ENCODE measurements at regions not wholly inside any gene's neighbourhood (a gene's known extent, or its start where the extent isn't known, plus 50 kb on each side); places are given as distances from the start of the nearest gene placed in this dataset.
"Not testable (repeated sequence)": the region's sequence is repeated elsewhere in the genome, so short reads cannot be mapped to it uniquely, and the experiment has no call there.

DNA sequence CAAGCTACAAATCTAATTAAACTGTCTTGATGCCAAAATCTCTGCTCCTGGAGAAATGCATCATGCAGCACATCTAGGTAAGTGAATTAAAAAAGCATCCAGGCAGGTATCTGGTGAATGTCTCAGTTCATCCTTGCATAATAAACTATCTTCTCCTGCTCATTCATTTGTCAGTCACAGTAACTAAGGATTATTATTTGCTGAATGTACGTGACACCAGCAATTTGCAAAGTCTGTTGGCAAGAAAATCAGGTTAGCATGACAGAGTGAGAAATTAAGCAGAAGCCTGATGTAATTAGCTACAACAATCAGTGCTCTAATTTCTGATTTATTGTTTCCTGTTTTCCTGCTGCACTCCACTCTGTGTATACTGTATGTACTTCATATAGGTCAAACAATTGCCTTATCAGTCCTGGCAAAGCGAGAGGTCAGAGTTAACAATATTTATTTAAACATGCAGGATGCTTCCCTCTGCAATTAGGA lies 213.6 kb downstream of the FBXO8 start:
- intact Hi-C loops (cut with micrococcal nuclease): no loop called here

DNA sequence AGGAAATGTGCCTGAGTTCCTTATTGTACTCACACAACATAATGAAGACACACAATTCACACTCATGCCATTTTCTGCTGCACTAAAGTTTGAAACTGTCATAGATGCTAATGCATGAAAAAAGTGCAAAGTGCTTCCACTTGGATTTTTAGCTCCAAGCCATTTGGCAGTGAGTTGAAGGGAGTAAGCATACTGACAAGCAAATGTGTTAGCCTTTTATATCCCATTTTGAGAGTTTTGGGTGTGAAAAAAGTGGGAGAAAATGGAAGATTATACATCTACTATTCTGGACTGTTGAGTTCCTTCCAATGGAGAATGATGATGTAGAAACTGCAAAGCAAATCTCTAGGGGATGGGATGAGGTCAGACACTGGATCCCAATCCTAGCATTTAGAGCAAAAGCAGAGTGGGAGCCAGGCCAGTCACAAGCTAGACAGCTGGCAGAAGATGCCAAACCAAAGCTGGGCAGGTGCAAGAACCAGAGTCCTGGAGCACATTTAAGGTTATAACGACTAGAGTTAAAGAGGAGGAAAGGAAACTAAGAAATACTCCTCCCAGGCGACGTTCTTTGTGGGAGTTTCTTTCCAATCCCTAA lies 216.8 kb downstream of the FBXO8 start:
- intact Hi-C loops (cut with micrococcal nuclease): no loop called here

DNA sequence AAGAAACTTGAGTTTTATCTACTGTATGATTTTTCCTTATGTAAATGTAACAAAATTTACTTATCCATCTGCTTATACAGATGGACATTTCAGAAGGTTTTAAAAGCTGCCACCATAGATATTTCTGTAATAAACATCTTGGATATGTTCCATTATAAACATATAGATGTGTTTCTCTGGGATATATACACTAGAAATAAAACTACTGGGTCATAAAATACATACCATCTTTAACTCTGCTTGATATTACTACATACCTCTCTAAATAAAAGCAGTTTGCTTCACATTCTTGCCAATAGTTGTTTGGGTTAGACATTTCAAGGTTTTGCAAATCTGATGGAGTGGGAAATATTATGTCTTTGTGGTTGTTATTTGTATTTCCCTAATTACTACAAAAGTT lies 220.6 kb downstream of the FBXO8 start:
- intact Hi-C loops (cut with micrococcal nuclease): no loop called here

DNA sequence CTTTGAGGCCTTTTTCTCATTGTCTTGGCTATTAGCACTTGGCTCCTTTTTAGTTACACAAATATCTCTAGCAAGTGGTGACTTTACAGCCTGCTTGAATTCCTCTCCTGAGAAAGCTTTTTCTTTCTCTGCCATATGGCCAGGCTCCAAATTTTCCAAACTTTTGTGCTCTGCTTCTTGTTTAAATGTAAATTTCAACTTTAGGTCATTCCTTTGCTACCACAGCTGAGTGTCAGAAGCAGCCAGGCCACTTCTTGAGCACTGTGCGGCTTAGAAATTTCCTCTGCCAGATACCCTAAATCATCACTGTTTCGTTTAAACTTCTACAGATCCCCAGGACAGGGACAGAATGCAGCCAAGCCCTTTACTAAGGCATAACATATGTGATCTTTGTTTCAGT lies 222.4 kb downstream of the FBXO8 start:
- intact Hi-C loops (cut with micrococcal nuclease): no loop called here

DNA sequence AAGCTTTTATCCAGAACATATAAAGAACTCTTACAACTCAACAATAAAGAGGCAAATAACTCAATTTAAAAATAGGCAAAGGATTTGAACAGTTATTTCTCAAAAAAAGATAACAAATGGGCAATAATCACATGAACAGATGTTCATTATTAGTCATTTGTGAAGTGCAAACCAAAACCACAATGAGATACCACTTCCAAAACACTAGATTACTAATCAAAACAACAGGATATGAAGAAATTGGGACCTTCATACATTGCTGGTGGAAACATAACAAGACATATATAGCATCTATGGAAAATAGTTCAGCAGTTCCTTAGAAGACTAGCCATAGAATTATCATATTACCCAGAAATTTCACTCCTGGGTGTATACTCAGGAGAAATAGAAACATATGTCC lies 224.6 kb downstream of the FBXO8 start:
- intact Hi-C loops (cut with micrococcal nuclease): no loop called here

- intact Hi-C loops (cut with micrococcal nuclease): no loop called here
Measured at GRCh38 chr4:174056959-174057358, 226.5 kb downstream of the FBXO8 start.

DNA sequence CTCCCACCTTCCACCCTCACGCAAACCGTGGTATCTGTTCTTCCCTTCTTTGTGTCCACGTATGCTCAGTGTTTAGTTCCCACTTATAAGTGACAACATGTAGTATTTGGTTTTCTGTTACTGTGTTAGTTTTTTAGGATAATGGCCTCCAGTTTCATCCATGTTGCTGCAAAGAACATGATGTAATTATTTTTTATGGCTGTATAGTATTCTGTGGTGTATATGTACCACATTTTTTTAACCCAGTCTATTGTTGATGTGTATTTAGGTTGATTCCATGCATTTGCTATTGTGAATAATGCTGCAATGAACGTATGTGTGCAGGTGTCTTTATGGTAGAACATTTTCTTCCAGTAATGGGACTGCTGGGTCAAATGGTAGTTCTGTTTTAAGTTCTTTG lies 228.1 kb downstream of the FBXO8 start:
- intact Hi-C loops (cut with micrococcal nuclease): no loop called here

- intact Hi-C loops (cut with micrococcal nuclease): no loop called here
Measured at GRCh38 chr4:174053895-174054294, 229.6 kb downstream of the FBXO8 start.

- intact Hi-C loops (cut with micrococcal nuclease): no loop called here
Measured at GRCh38 chr4:174047363-174047762, 236.1 kb downstream of the FBXO8 start.

- intact Hi-C loops (cut with micrococcal nuclease): not testable (repeated sequence)
Measured at GRCh38 chr4:174045829-174046228, 237.6 kb downstream of the FBXO8 start.

GRCh38 chr4:174045381-174045780 lies 238.1 kb downstream of the FBXO8 start:
- intact Hi-C loops (cut with micrococcal nuclease): no loop called here

DNA sequence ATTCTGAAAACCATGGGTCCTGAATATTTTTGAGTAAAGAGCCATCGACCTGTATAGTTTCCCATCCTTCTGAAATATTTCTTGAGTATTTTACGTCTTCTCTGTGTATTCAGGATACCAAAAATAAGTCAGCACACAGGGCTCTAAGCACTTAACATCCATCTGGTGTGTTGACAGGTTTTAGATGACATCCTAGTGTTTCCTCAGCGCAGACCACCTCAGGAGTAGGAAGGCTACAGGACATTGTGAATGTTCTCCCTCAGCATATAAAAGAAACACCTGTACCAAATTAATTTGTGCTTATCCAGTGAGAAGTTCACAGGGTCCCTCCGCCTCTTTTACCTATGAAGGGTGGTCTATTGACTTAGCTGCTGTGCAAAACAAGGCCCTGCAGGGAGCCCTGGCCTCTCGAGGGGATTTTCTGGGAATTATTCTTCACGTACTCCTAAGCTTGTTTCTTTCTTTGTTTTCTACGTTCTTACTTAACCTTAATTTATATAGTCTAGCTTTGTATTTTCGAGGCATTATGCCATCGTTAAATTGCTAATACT lies 241.8 kb downstream of the FBXO8 start:
- intact Hi-C loops (cut with micrococcal nuclease): no loop called here

- intact Hi-C loops (cut with micrococcal nuclease): no loop called here
Measured at GRCh38 chr4:174040287-174040686, 243.2 kb downstream of the FBXO8 start.

- intact Hi-C loops (cut with micrococcal nuclease): no loop called here
Measured at GRCh38 chr4:174038481-174038880, 245.0 kb downstream of the FBXO8 start.

DNA sequence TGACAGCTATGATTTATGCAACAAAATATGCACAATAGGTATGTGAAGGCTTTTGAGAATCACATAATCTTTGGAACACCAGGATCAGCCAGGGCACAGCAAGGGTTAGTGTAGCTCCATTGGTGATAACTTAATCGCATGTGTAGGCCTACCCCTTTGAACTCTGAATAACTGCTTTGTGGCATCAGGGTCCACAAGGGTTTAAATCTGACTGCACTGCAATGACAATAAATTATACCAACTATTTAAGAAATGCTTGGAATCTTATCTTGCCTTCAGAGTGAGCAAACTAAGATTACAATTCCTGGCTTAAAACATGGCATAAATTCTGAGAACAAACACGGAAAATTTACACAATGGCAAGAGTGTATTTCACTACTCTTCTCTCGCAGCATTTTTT lies 245.8 kb downstream of the FBXO8 start:
- intact Hi-C loops (cut with micrococcal nuclease): no loop called here

GRCh38 chr4:174037049-174037448 lies 246.4 kb downstream of the FBXO8 start:
- intact Hi-C loops (cut with micrococcal nuclease): no loop called here

- intact Hi-C loops (cut with micrococcal nuclease): no loop called here
Measured at GRCh38 chr4:174036576-174036975, 246.9 kb downstream of the FBXO8 start.

- intact Hi-C loops (cut with micrococcal nuclease): no loop called here
Measured at GRCh38 chr4:174036111-174036510, 247.4 kb downstream of the FBXO8 start.

- intact Hi-C loops (cut with micrococcal nuclease): no loop called here
Measured at GRCh38 chr4:174023641-174024040, 259.8 kb downstream of the FBXO8 start.

DNA sequence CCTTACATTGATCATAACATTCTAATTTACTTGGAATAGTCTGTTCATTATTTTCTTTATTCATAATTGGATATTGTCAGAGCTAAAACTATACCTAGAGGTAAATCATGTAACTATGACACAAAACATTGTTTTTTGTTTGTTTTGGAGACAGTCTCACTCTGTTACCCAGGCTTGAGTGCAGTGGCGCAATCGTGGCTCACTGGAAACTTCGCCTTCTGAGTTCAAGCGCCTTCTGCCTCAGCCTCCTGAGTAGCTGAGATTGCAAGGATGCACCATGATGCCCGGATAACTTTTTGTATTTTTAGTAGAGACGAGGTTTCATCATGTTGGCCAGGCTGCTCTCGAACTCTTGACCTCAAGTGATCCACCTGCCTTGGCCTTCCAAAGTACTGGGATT lies 265.2 kb downstream of the FBXO8 start:
- intact Hi-C loops (cut with micrococcal nuclease): no loop called here

DNA sequence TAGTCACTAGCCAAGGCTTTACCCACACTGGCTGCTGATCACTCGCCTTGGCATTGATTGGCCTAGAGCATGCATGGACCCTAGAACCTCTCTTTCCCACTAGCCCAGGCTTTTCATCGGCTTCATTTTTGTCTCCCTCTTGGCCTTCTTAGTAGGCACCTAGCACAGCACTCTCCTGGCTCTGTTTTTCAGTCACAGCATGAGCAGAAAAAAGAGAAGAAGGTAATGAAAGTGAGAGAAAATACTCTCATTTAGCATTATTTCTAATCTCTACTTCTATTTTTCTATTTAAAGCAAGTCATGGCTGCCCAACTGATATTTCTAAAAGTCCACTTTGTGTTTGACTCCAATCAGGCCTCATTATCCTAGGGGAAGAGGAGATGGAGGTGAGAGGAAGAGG lies 267.2 kb downstream of the FBXO8 start:
- intact Hi-C loops (cut with micrococcal nuclease): no loop called here

DNA sequence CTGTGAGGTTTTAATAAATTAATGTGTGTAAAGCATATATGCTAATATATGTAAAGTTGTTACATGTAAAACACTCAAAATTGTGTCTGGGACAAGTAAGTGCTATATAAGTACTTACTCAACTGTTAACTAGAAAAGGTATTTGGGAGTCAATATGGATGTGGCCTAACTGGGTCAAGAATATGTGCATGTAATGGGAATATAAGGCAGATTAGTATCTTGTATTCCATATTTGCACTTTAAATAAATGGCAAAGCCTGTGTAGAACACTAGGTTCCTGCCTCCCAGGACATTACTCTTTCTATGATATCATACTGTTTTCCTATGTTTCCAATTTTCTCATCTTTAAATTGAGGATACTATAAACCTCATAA lies 270.6 kb downstream of the FBXO8 start:
- intact Hi-C loops (cut with micrococcal nuclease): no loop called here

- intact Hi-C loops (cut with micrococcal nuclease): no loop called here
Measured at GRCh38 chr4:174012135-174012885, 271.2 kb downstream of the FBXO8 start.
